ENCODE measurements at regions not wholly inside any gene's neighbourhood (a gene's known extent, or its start where the extent isn't known, plus 50 kb on each side); places are given as distances from the start of the nearest gene placed in this dataset.

GRCh38 chr14:84107835-84108343 lies 1422.1 kb upstream of the FLRT2 start:
- no peak for TF ChIP-seq SUZ12 (IDR thresholded peaks at IDR 0.05)
- no peak for TF ChIP-seq FOXM1 (IDR thresholded peaks at IDR 0.05; ENCODE audit: borderline replicate concordance)
- no peak for TF ChIP-seq HDGF (IDR thresholded peaks at IDR 0.05; ENCODE audit: borderline replicate concordance)
- TF ChIP-seq SP1 (IDR thresholded peaks at IDR 0.05): no peak
- TF ChIP-seq ELF4 (IDR thresholded peaks at IDR 0.05): no peak
- TF ChIP-seq CTBP1 (IDR thresholded peaks at IDR 0.05; ENCODE audit: borderline replicate concordance): no peak
- TF ChIP-seq ARNT (IDR thresholded peaks at IDR 0.05): no peak
